Peyer's patch (tissue), 4 donors: ENCODE measurements at regions not wholly inside any gene's neighbourhood (a gene's known extent, or its start where the extent isn't known, plus 50 kb on each side); places are given as distances from the start of the nearest gene placed in this dataset.

Source experiments
- POLR2A ChIP-seq, 2 donors: fragments of 450-650 bp; IDR thresholded peaks; one replicate each; pipeline ENCODE4 v1.5.1; 2017; ENCODE audit warnings: antibody characterized with exemption in 2 of 2, mild to moderate bottlenecking in 2 of 2, moderate library complexity in 2 of 2
- TF ChIP-seq, protein P1 (sequence below), 6 experiments: fragments of 450-650 bp in 4 of 6; fragments of 200-600 bp in 2 of 6; sonication (generic) in 1 of 6; IDR thresholded peaks; one replicate each; pipeline ENCODE4 v1.5.1; 2017 to 2019; ENCODE audit warnings: antibody characterized with exemption in 6 of 6, mild to moderate bottlenecking in 3 of 6, moderate library complexity in 1 of 6

DNA sequence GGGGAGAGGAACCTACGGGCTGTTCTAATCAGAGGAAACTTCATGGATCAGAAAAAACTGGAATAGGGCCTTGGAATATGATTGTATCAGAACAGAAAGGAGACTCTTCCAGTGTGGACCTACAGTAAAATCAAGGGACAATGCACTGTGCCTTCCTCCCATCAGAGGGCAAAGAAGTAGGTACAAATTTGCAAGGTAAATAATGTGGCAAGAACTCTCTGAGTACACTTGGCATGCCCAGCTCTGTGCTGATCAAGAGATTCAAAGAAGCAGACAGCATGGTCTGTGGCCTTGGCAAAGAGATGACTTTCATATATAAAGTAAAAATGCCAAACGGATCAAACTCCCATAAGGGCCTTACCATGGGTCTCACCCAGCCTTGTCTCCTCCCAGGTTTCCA lies 242.6 kb upstream of the OSR1 start:
- TF ChIP-seq, protein P1, sequence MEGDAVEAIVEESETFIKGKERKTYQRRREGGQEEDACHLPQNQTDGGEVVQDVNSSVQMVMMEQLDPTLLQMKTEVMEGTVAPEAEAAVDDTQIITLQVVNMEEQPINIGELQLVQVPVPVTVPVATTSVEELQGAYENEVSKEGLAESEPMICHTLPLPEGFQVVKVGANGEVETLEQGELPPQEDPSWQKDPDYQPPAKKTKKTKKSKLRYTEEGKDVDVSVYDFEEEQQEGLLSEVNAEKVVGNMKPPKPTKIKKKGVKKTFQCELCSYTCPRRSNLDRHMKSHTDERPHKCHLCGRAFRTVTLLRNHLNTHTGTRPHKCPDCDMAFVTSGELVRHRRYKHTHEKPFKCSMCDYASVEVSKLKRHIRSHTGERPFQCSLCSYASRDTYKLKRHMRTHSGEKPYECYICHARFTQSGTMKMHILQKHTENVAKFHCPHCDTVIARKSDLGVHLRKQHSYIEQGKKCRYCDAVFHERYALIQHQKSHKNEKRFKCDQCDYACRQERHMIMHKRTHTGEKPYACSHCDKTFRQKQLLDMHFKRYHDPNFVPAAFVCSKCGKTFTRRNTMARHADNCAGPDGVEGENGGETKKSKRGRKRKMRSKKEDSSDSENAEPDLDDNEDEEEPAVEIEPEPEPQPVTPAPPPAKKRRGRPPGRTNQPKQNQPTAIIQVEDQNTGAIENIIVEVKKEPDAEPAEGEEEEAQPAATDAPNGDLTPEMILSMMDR (IDR thresholded peaks at IDR 0.05): no peak
- no peak for TF ChIP-seq POLR2A (IDR thresholded peaks at IDR 0.05)
